Neural cell (in vitro differentiated cells): ENCODE measurements at regions not wholly inside any gene's neighbourhood (a gene's known extent, or its start where the extent isn't known, plus 50 kb on each side); places are given as distances from the start of the nearest gene placed in this dataset.

Experiments used
- H2AFZ ChIP-seq: fragments of 200-600, 300-800 bp; sonication (generic), shearing (Covaris generic); 2 replicates; pipeline ENCODE4 v1.6.0; 2014; ENCODE audit warnings: low read depth, mild to moderate bottlenecking, antibody characterized with exemption, low read length, moderate library complexity
- H3F3A ChIP-seq: fragments of 200-600 bp; shearing (Covaris generic); 2 replicates; pipeline ENCODE4 v1.6.1; 2016; ENCODE audit warnings: mild to moderate bottlenecking, moderate library complexity, mixed read lengths, antibody characterized with exemption, low read length; ENCODE audit not compliant: insufficient read depth, poor library complexity, severe bottlenecking
- H3K27ac ChIP-seq: fragments of 200-600, 300-800 bp; sonication (generic), shearing (Covaris generic); 2 replicates; pipeline ENCODE4 v1.5.1; 2014; ENCODE audit warnings: mild to moderate bottlenecking, low read length, moderate library complexity
- H3K27me3 ChIP-seq: fragments of 300-800, 200-600 bp; sonication (generic), shearing (Covaris generic); 2 replicates; pipeline ENCODE4 v1.6.0; 2014; ENCODE audit warnings: mild to moderate bottlenecking, low read depth, low read length, moderate library complexity; ENCODE audit not compliant: insufficient read depth
- H3K36me3 ChIP-seq: fragments of 300-800, 200-600 bp; sonication (generic), shearing (Covaris generic); 2 replicates; pipeline ENCODE4 v1.5.1; 2014; ENCODE audit warnings: mild to moderate bottlenecking, antibody characterized with exemption, low read length, moderate library complexity; ENCODE audit not compliant: insufficient read depth
- H3K4me2 ChIP-seq: fragments of 300-800, 200-600 bp; sonication (generic), shearing (Covaris generic); 2 replicates; pipeline ENCODE4 v1.6.0; 2014; ENCODE audit warnings: mild to moderate bottlenecking, low read length
- H3K4me3 ChIP-seq: fragments of 300-800, 200-600 bp; sonication (generic), shearing (Covaris generic); 2 replicates; pipeline ENCODE4 v1.5.1; 2014; ENCODE audit warnings: mild to moderate bottlenecking, low read length, moderate library complexity
- H3K79me2 ChIP-seq: fragments of 200-600 bp; shearing (Covaris generic); replicated peaks from 2 replicates; pipeline ENCODE4 v1.6.0; 2014; ENCODE audit warnings: mild to moderate bottlenecking, low read length, moderate library complexity; ENCODE audit not compliant: insufficient read depth
- H3K9ac ChIP-seq: fragments of 300-800, 200-600 bp; sonication (generic), shearing (Covaris generic); 2 replicates; pipeline ENCODE4 v1.6.1; 2016; ENCODE audit warnings: mild to moderate bottlenecking, low read length, mixed read lengths
- H3K9me2 ChIP-seq: fragments of 200-600 bp; shearing (Covaris generic); 2 replicates; pipeline ENCODE4 v1.6.1; 2016; ENCODE audit warnings: mild to moderate bottlenecking, low read length, mixed read lengths; ENCODE audit not compliant: insufficient read depth
- H3K9me3 ChIP-seq: fragments of 200-600, 300-800 bp; sonication (generic), shearing (Covaris generic); 2 replicates; pipeline ENCODE4 v1.6.1; 2016; ENCODE audit warnings: mild to moderate bottlenecking, mixed run types, low read length, moderate library complexity, mixed read lengths
- H4K20me1 ChIP-seq: fragments of 200-600 bp; shearing (Covaris generic); 2 replicates; pipeline ENCODE4 v1.6.1; 2016; ENCODE audit warnings: mild to moderate bottlenecking, mixed run types; ENCODE audit not compliant: insufficient read depth
- EP300 ChIP-seq: fragments of 450-650 bp; conservative IDR thresholded peaks from 2 replicates; pipeline ENCODE4 v1.6.1; 2014; ENCODE audit warnings: antibody characterized with exemption, mild to moderate bottlenecking, moderate library complexity; ENCODE audit not compliant: poor library complexity, severe bottlenecking
- EZH2 ChIP-seq: fragments of 200-600, 300-800 bp; shearing (Covaris generic), sonication (generic); IDR thresholded peaks from 2 replicates; pipeline ENCODE4 v1.6.1; 2014; ENCODE audit warnings: antibody characterized with exemption, low read length, borderline replicate concordance, mild to moderate bottlenecking; ENCODE audit not compliant: insufficient read depth, poor library complexity, severe bottlenecking
- MXI1 ChIP-seq: fragments of 450-650 bp; conservative IDR thresholded peaks from 2 replicates; pipeline ENCODE4 v1.6.1; 2014; ENCODE audit warnings: antibody characterized with exemption, mild to moderate bottlenecking; ENCODE audit not compliant: poor library complexity, severe bottlenecking
- POLR2AphosphoS5 ChIP-seq: IDR thresholded peaks from 2 replicates; pipeline ENCODE4 v1.6.1; 2012
- RAD21 ChIP-seq: fragments of 450-650 bp; conservative IDR thresholded peaks from 2 replicates; pipeline ENCODE4 v1.6.1; 2014; ENCODE audit warnings: antibody characterized with exemption, mild to moderate bottlenecking, moderate library complexity
- SMC3 ChIP-seq: fragments of 450-650 bp; conservative IDR thresholded peaks from 2 replicates; pipeline ENCODE4 v1.6.1; 2014; ENCODE audit warnings: antibody characterized with exemption, mild to moderate bottlenecking, moderate library complexity; ENCODE audit not compliant: poor library complexity
- TAF1 ChIP-seq: IDR thresholded peaks from 2 replicates; pipeline ENCODE4 v1.6.1; 2012; ENCODE audit warnings: low read depth
- TF ChIP-seq, protein P1 (sequence below): fragments of 450-650 bp; IDR thresholded peaks from 2 replicates; pipeline ENCODE4 v1.5.1; 2014; ENCODE audit warnings: antibody characterized with exemption, mild to moderate bottlenecking, moderate library complexity; ENCODE audit not compliant: poor library complexity, severe bottlenecking
- TF ChIP-seq, protein P2 (sequence below): IDR thresholded peaks from 2 replicates; pipeline ENCODE4 v1.6.1; 2012; ENCODE audit warnings: borderline replicate concordance

- TF ChIP-seq RAD21 (no peak), MXI1 (no peak), SMC3 (no peak), EZH2 (no peak), TAF1 (no peak), POLR2AphosphoS5 (peak; percentile 81), EP300 (peak; percentile 87)
- TF ChIP-seq, protein P1, sequence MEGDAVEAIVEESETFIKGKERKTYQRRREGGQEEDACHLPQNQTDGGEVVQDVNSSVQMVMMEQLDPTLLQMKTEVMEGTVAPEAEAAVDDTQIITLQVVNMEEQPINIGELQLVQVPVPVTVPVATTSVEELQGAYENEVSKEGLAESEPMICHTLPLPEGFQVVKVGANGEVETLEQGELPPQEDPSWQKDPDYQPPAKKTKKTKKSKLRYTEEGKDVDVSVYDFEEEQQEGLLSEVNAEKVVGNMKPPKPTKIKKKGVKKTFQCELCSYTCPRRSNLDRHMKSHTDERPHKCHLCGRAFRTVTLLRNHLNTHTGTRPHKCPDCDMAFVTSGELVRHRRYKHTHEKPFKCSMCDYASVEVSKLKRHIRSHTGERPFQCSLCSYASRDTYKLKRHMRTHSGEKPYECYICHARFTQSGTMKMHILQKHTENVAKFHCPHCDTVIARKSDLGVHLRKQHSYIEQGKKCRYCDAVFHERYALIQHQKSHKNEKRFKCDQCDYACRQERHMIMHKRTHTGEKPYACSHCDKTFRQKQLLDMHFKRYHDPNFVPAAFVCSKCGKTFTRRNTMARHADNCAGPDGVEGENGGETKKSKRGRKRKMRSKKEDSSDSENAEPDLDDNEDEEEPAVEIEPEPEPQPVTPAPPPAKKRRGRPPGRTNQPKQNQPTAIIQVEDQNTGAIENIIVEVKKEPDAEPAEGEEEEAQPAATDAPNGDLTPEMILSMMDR = no peak
- TF ChIP-seq, protein P2, sequence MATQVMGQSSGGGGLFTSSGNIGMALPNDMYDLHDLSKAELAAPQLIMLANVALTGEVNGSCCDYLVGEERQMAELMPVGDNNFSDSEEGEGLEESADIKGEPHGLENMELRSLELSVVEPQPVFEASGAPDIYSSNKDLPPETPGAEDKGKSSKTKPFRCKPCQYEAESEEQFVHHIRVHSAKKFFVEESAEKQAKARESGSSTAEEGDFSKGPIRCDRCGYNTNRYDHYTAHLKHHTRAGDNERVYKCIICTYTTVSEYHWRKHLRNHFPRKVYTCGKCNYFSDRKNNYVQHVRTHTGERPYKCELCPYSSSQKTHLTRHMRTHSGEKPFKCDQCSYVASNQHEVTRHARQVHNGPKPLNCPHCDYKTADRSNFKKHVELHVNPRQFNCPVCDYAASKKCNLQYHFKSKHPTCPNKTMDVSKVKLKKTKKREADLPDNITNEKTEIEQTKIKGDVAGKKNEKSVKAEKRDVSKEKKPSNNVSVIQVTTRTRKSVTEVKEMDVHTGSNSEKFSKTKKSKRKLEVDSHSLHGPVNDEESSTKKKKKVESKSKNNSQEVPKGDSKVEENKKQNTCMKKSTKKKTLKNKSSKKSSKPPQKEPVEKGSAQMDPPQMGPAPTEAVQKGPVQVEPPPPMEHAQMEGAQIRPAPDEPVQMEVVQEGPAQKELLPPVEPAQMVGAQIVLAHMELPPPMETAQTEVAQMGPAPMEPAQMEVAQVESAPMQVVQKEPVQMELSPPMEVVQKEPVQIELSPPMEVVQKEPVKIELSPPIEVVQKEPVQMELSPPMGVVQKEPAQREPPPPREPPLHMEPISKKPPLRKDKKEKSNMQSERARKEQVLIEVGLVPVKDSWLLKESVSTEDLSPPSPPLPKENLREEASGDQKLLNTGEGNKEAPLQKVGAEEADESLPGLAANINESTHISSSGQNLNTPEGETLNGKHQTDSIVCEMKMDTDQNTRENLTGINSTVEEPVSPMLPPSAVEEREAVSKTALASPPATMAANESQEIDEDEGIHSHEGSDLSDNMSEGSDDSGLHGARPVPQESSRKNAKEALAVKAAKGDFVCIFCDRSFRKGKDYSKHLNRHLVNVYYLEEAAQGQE = peak; percentile 40
- Histone ChIP-seq H2AFZ (no peak overlapping the region), H3K79me2 (no peaks in the 10 kb centered on the region), H4K20me1 (no peaks in the 10 kb centered on the region), H3K9me3 (no peaks in the 10 kb centered on the region), H3K9me2 (no peaks in the 10 kb centered on the region), H3K9ac (no peak overlapping the region), H3K4me3 (peak overlapping the region; percentile 7), H3K36me3 (no peaks in the 10 kb centered on the region), H3K4me2 (peak overlapping the region; percentile 28), H3F3A (no peaks in the 10 kb centered on the region), H3K27ac (peak overlapping the region; percentile 49), H3K27me3 (no peaks in the 10 kb centered on the region)
These were observed 186.8 kb upstream of the MPPED2 start for GRCh38 chr11:30772908-30773307.

- Histone ChIP-seq H3K4me3 (no peak overlapping the region), H3F3A (no peaks in the 10 kb centered on the region), H4K20me1 (no peaks in the 10 kb centered on the region), H3K9me2 (no peaks in the 10 kb centered on the region), H3K9me3 (peaks cover 4% of the 10 kb centered on the region), H3K27me3 (no peaks in the 10 kb centered on the region), H3K4me2 (no peak overlapping the region), H3K79me2 (no peaks in the 10 kb centered on the region), H3K9ac (no peak overlapping the region), H3K36me3 (no peaks in the 10 kb centered on the region), H2AFZ (no peak overlapping the region), H3K27ac (no peak overlapping the region)
- TF ChIP-seq SMC3 = no peak
- no peak for TF ChIP-seq MXI1
- TF ChIP-seq, protein P1 = no peak
- no peak for TF ChIP-seq EP300
- TF ChIP-seq, protein P2 = no peak
- no peak for TF ChIP-seq EZH2
- no peak for TF ChIP-seq RAD21
- no peak for TF ChIP-seq TAF1
- no peak for TF ChIP-seq POLR2AphosphoS5
These were observed 177.8 kb upstream of the MPPED2 start for GRCh38 chr11:30763951-30764350.
